ENCODE measurements at regions not wholly inside any gene's neighbourhood (a gene's known extent, or its start where the extent isn't known, plus 50 kb on each side); places are given as distances from the start of the nearest gene placed in this dataset.

DNA sequence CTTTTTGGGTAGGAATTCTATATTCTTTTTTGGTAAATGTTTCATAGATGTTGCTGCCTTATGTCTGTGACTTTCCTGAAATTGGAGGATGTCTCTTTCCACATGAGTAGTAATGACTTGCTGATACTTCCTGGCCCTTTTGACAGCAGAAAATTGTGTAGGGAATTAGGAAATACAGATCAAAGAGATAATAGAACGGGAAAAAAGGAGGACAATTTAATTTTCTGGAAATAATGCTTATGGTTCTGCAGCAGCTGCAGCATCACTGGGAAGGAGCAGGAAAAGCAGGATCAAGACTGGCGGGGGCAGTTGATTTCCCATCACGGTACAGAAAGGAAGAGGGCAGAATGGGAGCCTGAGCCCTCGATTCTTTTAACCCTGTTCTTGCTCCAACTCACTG, 68.8 kb upstream of the PZP start:
- TF ChIP-seq, protein P1, sequence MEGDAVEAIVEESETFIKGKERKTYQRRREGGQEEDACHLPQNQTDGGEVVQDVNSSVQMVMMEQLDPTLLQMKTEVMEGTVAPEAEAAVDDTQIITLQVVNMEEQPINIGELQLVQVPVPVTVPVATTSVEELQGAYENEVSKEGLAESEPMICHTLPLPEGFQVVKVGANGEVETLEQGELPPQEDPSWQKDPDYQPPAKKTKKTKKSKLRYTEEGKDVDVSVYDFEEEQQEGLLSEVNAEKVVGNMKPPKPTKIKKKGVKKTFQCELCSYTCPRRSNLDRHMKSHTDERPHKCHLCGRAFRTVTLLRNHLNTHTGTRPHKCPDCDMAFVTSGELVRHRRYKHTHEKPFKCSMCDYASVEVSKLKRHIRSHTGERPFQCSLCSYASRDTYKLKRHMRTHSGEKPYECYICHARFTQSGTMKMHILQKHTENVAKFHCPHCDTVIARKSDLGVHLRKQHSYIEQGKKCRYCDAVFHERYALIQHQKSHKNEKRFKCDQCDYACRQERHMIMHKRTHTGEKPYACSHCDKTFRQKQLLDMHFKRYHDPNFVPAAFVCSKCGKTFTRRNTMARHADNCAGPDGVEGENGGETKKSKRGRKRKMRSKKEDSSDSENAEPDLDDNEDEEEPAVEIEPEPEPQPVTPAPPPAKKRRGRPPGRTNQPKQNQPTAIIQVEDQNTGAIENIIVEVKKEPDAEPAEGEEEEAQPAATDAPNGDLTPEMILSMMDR (IDR thresholded peaks at IDR 0.05; ENCODE audit: insufficient read depth, low read length): no peak
- no peak for TF ChIP-seq GABPA (IDR thresholded peaks at IDR 0.05; ENCODE audit: low read depth)
- TF ChIP-seq REST (IDR thresholded peaks at IDR 0.05; ENCODE audit: insufficient replicate concordance, low read depth): no peak

All from HL-60 (cell line).